Mesenchymal stem cell (in vitro differentiated cells and primary cell): ENCODE measurements at regions not wholly inside any gene's neighbourhood (a gene's known extent, or its start where the extent isn't known, plus 50 kb on each side); places are given as distances from the start of the nearest gene placed in this dataset.

Experiments used
- DNase-seq: peaks from one replicate; pipeline ENCODE4 v3.0.0-alpha.2; 2013
- H2AFZ ChIP-seq: one replicate; pipeline ENCODE4 v1.6.1; 2013; ENCODE audit warnings: low read depth, mild to moderate bottlenecking, control low read depth, inconsistent platforms, low read length, moderate library complexity
- H2AK5ac ChIP-seq: 2 replicates; pipeline ENCODE4 v1.6.1; 2013; ENCODE audit warnings: low read length, moderate library complexity, mild to moderate bottlenecking, inconsistent platforms; ENCODE audit not compliant: severe bottlenecking
- H2BK120ac ChIP-seq: one replicate; pipeline ENCODE4 v1.6.1; 2013; ENCODE audit warnings: low read depth, mild to moderate bottlenecking, inconsistent platforms, low read length, moderate library complexity
- H2BK12ac ChIP-seq, 2 experiments: one replicate each; pipeline ENCODE4 v1.6.1; 2013; ENCODE audit warnings: inconsistent platforms in 2 of 2, low read length in 2 of 2, mild to moderate bottlenecking in 2 of 2, moderate library complexity in 2 of 2, control low read depth in 1 of 2
- H2BK15ac ChIP-seq: one replicate; pipeline ENCODE4 v1.6.1; 2013; ENCODE audit warnings: mild to moderate bottlenecking, low read depth, inconsistent platforms; ENCODE audit not compliant: poor library complexity, severe bottlenecking
- H2BK5ac ChIP-seq: 2 replicates; pipeline ENCODE4 v1.6.1; 2013; ENCODE audit warnings: low read depth, mild to moderate bottlenecking, low read length, control low read depth, inconsistent platforms; ENCODE audit not compliant: poor library complexity, severe bottlenecking
- H3K14ac ChIP-seq, 2 experiments: one replicate each; pipeline ENCODE4 v1.6.1; 2013; ENCODE audit warnings: inconsistent platforms in 2 of 2, low read length in 2 of 2, control low read depth in 1 of 2, mild to moderate bottlenecking in 1 of 2, moderate library complexity in 1 of 2
- H3K18ac ChIP-seq, 2 experiments: one replicate each; pipeline ENCODE4 v1.6.1; 2013; ENCODE audit warnings: inconsistent platforms in 2 of 2, low read length in 2 of 2, control low read depth in 1 of 2, low read depth in 1 of 2, mild to moderate bottlenecking in 1 of 2
- H3K23ac ChIP-seq, 2 experiments: one replicate each; pipeline ENCODE4 v1.6.1; 2013; ENCODE audit warnings: inconsistent platforms in 2 of 2, low read length in 2 of 2, mild to moderate bottlenecking in 2 of 2, moderate library complexity in 2 of 2, control low read depth in 1 of 2
- H3K27ac ChIP-seq: 2 replicates; pipeline ENCODE4 v1.5.1; 2013; ENCODE audit warnings: mild to moderate bottlenecking, moderate library complexity, low read length, control low read depth, inconsistent platforms; ENCODE audit not compliant: poor library complexity, severe bottlenecking
- H3K27me3 ChIP-seq, 2 experiments: 2 replicates each; pipeline versions ENCODE4 v1.6.1 to v1.7.0; 2013; ENCODE audit warnings: low read length in 2 of 2, mild to moderate bottlenecking in 2 of 2, moderate library complexity in 2 of 2, control low read depth in 1 of 2, inconsistent platforms in 1 of 2; ENCODE audit not compliant: control insufficient read depth in 1 of 2, insufficient read depth in 1 of 2
- H3K36me3 ChIP-seq, 2 experiments: 2 replicates each; pipeline versions ENCODE4 v1.6.1 to v1.7.0; 2013; ENCODE audit warnings: low read length in 2 of 2, control low read depth in 1 of 2, inconsistent platforms in 1 of 2, low read depth in 1 of 2, mild to moderate bottlenecking in 1 of 2; ENCODE audit not compliant: insufficient read depth in 2 of 2, control insufficient read depth in 1 of 2
- H3K4ac ChIP-seq, 2 experiments: one replicate each; pipeline ENCODE4 v1.6.1; 2013; ENCODE audit warnings: inconsistent platforms in 2 of 2, low read length in 2 of 2, mild to moderate bottlenecking in 2 of 2, moderate library complexity in 2 of 2, control low read depth in 1 of 2, low read depth in 1 of 2
- H3K4me1 ChIP-seq: 2 replicates; pipeline ENCODE4 v1.6.1; 2013; ENCODE audit warnings: low read depth, low read length, control low read depth; ENCODE audit not compliant: control insufficient read depth, insufficient read depth
- H3K4me2 ChIP-seq: 2 replicates; pipeline ENCODE4 v1.6.1; 2013; ENCODE audit warnings: low read length, mild to moderate bottlenecking, inconsistent platforms; ENCODE audit not compliant: poor library complexity, severe bottlenecking
- H3K4me3 ChIP-seq, 2 experiments: 2 replicates each; pipeline versions ENCODE4 v1.5.1 to v1.7.0; 2013; ENCODE audit warnings: low read length in 2 of 2, mild to moderate bottlenecking in 2 of 2, control low read depth in 1 of 2, low read depth in 1 of 2; ENCODE audit not compliant: insufficient read depth in 1 of 2
- H3K79me1 ChIP-seq: replicated peaks from 2 replicates; pipeline ENCODE4 v1.6.1; 2013; ENCODE audit warnings: mild to moderate bottlenecking, control low read depth, low read length, inconsistent platforms; ENCODE audit not compliant: poor library complexity, severe bottlenecking
- H3K9ac ChIP-seq: 2 replicates; pipeline ENCODE4 v1.7.0; 2013; ENCODE audit warnings: mild to moderate bottlenecking, low read length, moderate library complexity
- H3K9me3 ChIP-seq: 2 replicates; pipeline ENCODE4 v1.7.0; 2013; ENCODE audit warnings: mild to moderate bottlenecking, low read length; ENCODE audit not compliant: control insufficient read depth
- H4K8ac ChIP-seq: one replicate; pipeline ENCODE4 v1.6.1; 2013; ENCODE audit warnings: inconsistent platforms, mild to moderate bottlenecking, low read length, moderate library complexity
- H4K91ac ChIP-seq: one replicate; pipeline ENCODE4 v1.6.1; 2013; ENCODE audit warnings: mild to moderate bottlenecking, low read length, inconsistent platforms
- WGBS: methylation state at CpG from one replicate; pipeline ENCODE4 v1.1.7; 2013; ENCODE audit warnings: mixed read lengths; 5-methylcytosine and 5-hydroxymethylcytosine counted together

- DNase-seq = no peak
- H3K4me2 ChIP-seq = no peak overlapping the region
These were observed 190.2 kb downstream of the SOX9 start for GRCh38 chr17:72311004-72311403.

GRCh38 chr17:72315122-72315913 is 194.5 kb downstream of the SOX9 start:
- H3K27me3 ChIP-seq = peaks cover 0 to 43% of the 10 kb centered on the region in 2 experiments

More at GRCh38 chr17:72311004-72311403, 190.2 kb downstream of the SOX9 start:
- Histone ChIP-seq H3K4me1 (no peaks in the 10 kb centered on the region), H2AK5ac (no peak overlapping the region), H3K27ac (no peak overlapping the region), H3K23ac (no peak overlapping the region), H3K9me3 (no peaks in the 10 kb centered on the region), H4K8ac (no peak overlapping the region), H3K4me3 (no peak overlapping the region), H3K18ac (no peak overlapping the region), H3K79me1 (no peaks in the 10 kb centered on the region), H2BK15ac (no peak overlapping the region), H4K91ac (no peak overlapping the region), H3K36me3 (no peaks in the 10 kb centered on the region), H2BK120ac (no peak overlapping the region), H3K27me3 (peaks cover 0 to 38% of the 10 kb centered on the region in 2 experiments), H3K9ac (no peak overlapping the region), H2BK12ac (no peak overlapping the region), H3K4ac (no peak overlapping the region), H3K14ac (no peak overlapping the region), H2BK5ac (no peak overlapping the region), H2AFZ (no peak overlapping the region)
- no CpG with 5 or more reads among the region's 1 CpG for WGBS

DNA sequence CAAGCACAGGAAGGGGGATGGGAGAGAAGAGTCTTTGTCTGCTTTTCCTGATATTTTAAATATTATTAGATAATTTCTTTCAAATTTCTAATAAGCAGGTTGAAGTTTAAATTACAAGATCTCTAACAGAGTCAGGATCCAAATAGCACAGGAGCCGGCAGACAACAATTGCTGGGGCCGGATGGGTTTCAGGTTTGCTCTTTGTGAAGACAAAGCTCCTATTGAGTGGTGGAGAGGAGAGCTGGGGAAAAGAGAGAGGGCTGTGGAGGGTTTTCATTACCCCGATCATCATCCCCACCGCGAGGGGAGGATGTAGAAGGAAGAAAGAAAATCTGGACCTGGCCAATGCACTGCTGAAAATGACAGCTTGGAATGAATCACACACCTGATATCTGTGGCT is 197.3 kb downstream of the SOX9 start:
- 97% methylated on average over 5 of the region's 5 CpGs for WGBS
- H3K36me3 ChIP-seq = no peaks in the 10 kb centered on the region
- H3K23ac ChIP-seq = no peak overlapping the region
- H2BK120ac ChIP-seq = peak overlapping the region; percentile 6
- H3K79me1 ChIP-seq = no peaks in the 10 kb centered on the region
- H4K8ac ChIP-seq = no peak overlapping the region
- H2BK15ac ChIP-seq = no peak overlapping the region
- H3K27me3 ChIP-seq = peaks cover 0 to 60% of the 10 kb centered on the region in 2 experiments
- DNase-seq = no peak
- no peak overlapping the region for H3K27ac ChIP-seq
- H2AK5ac ChIP-seq = no peak overlapping the region
- no peak overlapping the region for H3K14ac ChIP-seq
- H3K9me3 ChIP-seq = peaks cover under 1% of the 10 kb centered on the region
- no peak overlapping the region for H3K9ac ChIP-seq
- no peaks in the 10 kb centered on the region for H3K4me1 ChIP-seq
- no peak overlapping the region for H2AFZ ChIP-seq
- no peak overlapping the region for H3K4me3 ChIP-seq
- H2BK5ac ChIP-seq = no peak overlapping the region
- H4K91ac ChIP-seq = no peak overlapping the region
- no peak overlapping the region for H3K4me2 ChIP-seq
- H3K18ac ChIP-seq = no peak overlapping the region
- peak overlapping the region in 1 of 2 experiments; percentile 61 for H2BK12ac ChIP-seq
- no peak overlapping the region for H3K4ac ChIP-seq

More at GRCh38 chr17:72315122-72315913, 194.5 kb downstream of the SOX9 start:
- DNase-seq = no peak
- Histone ChIP-seq H2BK5ac (no peak overlapping the region), H2BK120ac (no peak overlapping the region), H3K23ac (no peak overlapping the region), H3K14ac (no peak overlapping the region), H2BK12ac (no peak overlapping the region), H3K79me1 (no peaks in the 10 kb centered on the region), H3K18ac (no peak overlapping the region), H2AK5ac (no peak overlapping the region), H2AFZ (no peak overlapping the region), H3K4me2 (no peak overlapping the region), H3K4me3 (no peak overlapping the region), H3K4me1 (no peaks in the 10 kb centered on the region), H3K9ac (no peak overlapping the region), H3K36me3 (no peaks in the 10 kb centered on the region), H2BK15ac (no peak overlapping the region), H3K4ac (no peak overlapping the region), H4K8ac (no peak overlapping the region), H3K9me3 (no peaks in the 10 kb centered on the region), H4K91ac (no peak overlapping the region), H3K27ac (no peak overlapping the region)
- WGBS = 98% methylated on average over 3 of the region's 4 CpGs

- Histone ChIP-seq H2BK12ac (no peak overlapping the region), H3K4me2 (no peak overlapping the region), H3K4me3 (no peak overlapping the region), H3K23ac (no peak overlapping the region), H3K79me1 (no peaks in the 10 kb centered on the region), H3K14ac (no peak overlapping the region), H2BK5ac (no peak overlapping the region), H3K4me1 (no peaks in the 10 kb centered on the region), H2BK120ac (no peak overlapping the region), H2AFZ (no peak overlapping the region), H3K27ac (no peak overlapping the region), H3K9me3 (peaks cover 9% of the 10 kb centered on the region), H2BK15ac (no peak overlapping the region), H3K9ac (no peak overlapping the region), H3K36me3 (no peaks in the 10 kb centered on the region), H3K18ac (no peak overlapping the region), H2AK5ac (no peak overlapping the region), H4K8ac (no peak overlapping the region), H3K4ac (no peak overlapping the region), H4K91ac (no peak overlapping the region), H3K27me3 (peaks cover 0 to 50% of the 10 kb centered on the region in 2 experiments)
- no peak for DNase-seq
- WGBS = 93% methylated on average over 3 of the region's 4 CpGs
These were observed 201.1 kb downstream of the SOX9 start for GRCh38 chr17:72321896-72322295.
